ENCODE measurements at regions not wholly inside any gene's neighbourhood (a gene's known extent, or its start where the extent isn't known, plus 50 kb on each side); places are given as distances from the start of the nearest gene placed in this dataset.

- TF ChIP-seq CTCF (IDR thresholded peaks at IDR 0.05 in 2 of 3, conservative IDR thresholded peaks at IDR 0.05 in 1 of 3; ENCODE audit: borderline replicate concordance in 1 of 3, insufficient read depth in 1 of 3, low read depth in 2 of 3, low read length in 2 of 3) = no peak
- no peak for TF ChIP-seq POLR2A (IDR thresholded peaks at IDR 0.05; ENCODE audit: borderline replicate concordance, extremely low read depth, insufficient read depth, insufficient read length)
- no peak for TF ChIP-seq EGR1 (IDR thresholded peaks at IDR 0.05; ENCODE audit: low read depth)
- TF ChIP-seq REST (IDR thresholded peaks at IDR 0.05; ENCODE audit: low read depth) = no peak
- TF ChIP-seq EZH2 (IDR thresholded peaks at IDR 0.05) = no peak
- no peak for TF ChIP-seq POLR2AphosphoS5 (IDR thresholded peaks at IDR 0.05; ENCODE audit: low read depth, low read length)
- TF ChIP-seq MAX (IDR thresholded peaks at IDR 0.05) = no peak
- no peak for TF ChIP-seq ZNF274 (IDR thresholded peaks at IDR 0.05; ENCODE audit: low read depth, low read length)
- TF ChIP-seq JUND (IDR thresholded peaks at IDR 0.05) = no peak
- no peak for TF ChIP-seq ATF3 (IDR thresholded peaks at IDR 0.05)
- TF ChIP-seq SP1 (IDR thresholded peaks at IDR 0.05; ENCODE audit: low read depth) = no peak
- no peak for TF ChIP-seq CEBPB (IDR thresholded peaks at IDR 0.05; ENCODE audit: low read depth)
- TF ChIP-seq RAD21 (IDR thresholded peaks at IDR 0.05; ENCODE audit: low read depth) = no peak
- TF ChIP-seq SRF (IDR thresholded peaks at IDR 0.05; ENCODE audit: low read depth) = no peak
Observed at GRCh38 chr6:2492686-2493523, 247.5 kb upstream of the GMDS start.

Data from HCT116 (cell line).